DMS53 (cell line): ENCODE measurements at regions not wholly inside any gene's neighbourhood (a gene's known extent, or its start where the extent isn't known, plus 50 kb on each side); places are given as distances from the start of the nearest gene placed in this dataset.
A peak's percentile ranks its signal among the peaks of the same experiment; 100 is the strongest.

Experiments
- DNase-seq: peaks from one replicate; lab custom pipeline; 2025; lab: John Stamatoyannopoulos, UW

- no peak for DNase-seq
Observed at GRCh38 chr4:138756519-138756918, 259.1 kb upstream of the NOCT start.

GRCh38 chr4:138751309-138751708 lies 264.3 kb upstream of the NOCT start:
- no peak for DNase-seq

DNA sequence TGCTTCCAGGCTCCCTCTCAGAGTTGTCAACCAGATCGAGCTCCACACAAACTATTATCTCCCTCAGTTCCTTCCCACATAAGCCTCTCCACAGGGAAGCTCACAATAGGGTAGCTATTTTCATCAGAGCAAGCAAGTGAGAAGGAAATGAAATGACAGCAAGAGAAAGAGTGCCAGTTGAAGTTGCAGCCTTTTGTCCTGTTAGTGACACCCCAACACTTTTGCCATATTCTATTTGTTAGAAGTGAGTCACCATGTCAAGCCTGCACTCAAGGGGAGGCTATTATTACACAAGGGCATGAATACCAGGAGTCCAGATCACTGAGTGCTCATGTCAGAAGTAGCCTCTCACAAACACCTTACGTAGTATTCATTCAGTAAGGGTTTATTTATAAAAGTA lies 266.3 kb upstream of the NOCT start:
- DNase-seq, result peak; percentile 52

- DNase-seq, result peak; percentile 41
Observed at GRCh38 chr4:138741766-138742377, 273.7 kb upstream of the NOCT start.

- DNase-seq, result peak; percentile 29
Observed at GRCh38 chr4:138740816-138741745, 274.5 kb upstream of the NOCT start.

GRCh38 chr4:138736362-138736761 lies 279.2 kb upstream of the NOCT start:
- no peak for DNase-seq

DNA sequence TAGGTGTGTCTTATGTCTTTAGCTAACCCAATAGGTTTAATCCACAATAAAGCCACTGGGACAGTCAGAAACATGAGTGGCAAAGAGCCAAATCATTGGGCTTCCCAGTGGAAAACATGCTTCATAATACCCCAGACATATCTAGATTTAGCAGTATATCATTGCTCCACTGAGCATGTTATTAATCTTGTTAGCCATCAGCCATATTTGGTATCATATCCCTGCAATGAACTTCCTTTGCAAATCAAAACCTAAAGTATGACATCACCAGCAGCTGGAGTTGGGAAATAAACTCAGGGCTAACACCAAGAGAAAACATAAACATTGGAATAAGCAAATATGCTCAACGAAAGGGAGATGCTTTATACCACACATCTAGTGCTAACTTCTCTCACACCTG lies 280.8 kb upstream of the NOCT start:
- DNase-seq, result peak; percentile 68

DNA sequence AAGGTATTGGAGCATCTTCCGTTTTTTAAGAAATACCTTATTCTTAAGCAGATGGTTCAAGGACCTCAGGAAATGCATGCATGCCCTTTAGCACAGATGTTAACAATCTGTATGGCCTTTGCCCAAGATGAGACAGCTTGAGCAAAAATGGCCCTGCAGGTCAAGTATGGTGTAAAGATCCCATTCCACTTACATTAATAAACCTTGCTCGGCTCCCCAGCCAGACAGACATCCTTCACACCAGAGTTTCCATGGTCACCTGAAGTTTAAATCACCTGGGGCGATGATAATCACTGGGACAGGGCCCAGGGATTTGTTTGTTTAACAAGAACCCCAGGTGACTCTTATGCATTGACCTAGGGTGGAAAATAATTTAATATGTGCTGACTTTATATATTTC lies 287.0 kb upstream of the NOCT start:
- DNase-seq, result no peak

- DNase-seq, result no peak
Observed at GRCh38 chr4:138727731-138728130, 287.9 kb upstream of the NOCT start.

DNA sequence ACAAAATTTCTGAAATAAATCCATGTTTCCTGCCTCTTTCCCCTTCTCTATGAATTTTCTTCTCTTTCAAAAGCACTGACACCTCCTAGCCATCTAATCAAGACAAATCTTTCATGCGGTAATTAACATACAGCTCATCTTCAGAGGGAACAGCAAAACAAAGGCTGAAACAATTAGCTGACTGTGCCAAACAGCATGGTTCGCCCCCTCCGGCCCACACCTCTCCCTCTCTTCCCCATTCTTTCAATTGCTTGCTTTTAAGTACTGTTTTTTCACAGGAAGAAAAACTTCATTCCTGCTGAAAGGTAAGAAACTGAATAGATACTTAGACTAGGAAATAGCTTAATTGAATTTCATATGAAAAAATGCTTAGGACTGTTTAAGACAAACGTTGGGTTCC lies 291.1 kb upstream of the NOCT start:
- DNase-seq, result no peak

- no peak for DNase-seq
Observed at GRCh38 chr4:138716559-138717335, 298.8 kb upstream of the NOCT start.

DNA sequence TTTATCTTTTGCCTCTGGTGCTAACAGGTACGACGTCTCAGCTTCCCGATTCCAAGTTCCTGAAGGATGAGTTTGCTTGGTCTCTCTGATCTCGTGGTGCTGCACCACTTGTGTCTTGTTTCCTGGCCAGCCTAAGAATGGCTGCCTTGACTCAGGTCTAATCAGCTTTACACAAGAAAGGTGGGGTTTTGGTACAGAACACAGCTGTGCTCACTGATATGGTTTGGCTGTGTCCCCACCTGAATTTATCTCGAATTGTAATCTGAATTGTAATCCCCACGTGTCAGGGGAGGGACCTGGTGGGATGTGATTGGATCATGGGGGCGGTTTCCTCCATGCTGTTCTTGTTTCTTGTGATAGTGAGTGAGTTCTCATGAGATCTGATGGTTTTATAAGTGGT lies 305.3 kb upstream of the NOCT start:
- DNase-seq, result no peak

- DNase-seq, result no peak
Observed at GRCh38 chr4:138709859-138710258, 305.7 kb upstream of the NOCT start.

GRCh38 chr4:138707746-138708677 lies 307.6 kb upstream of the NOCT start:
- DNase-seq, result no peak

- DNase-seq, result no peak
Observed at GRCh38 chr4:138706201-138706600, 309.4 kb upstream of the NOCT start.

DNA sequence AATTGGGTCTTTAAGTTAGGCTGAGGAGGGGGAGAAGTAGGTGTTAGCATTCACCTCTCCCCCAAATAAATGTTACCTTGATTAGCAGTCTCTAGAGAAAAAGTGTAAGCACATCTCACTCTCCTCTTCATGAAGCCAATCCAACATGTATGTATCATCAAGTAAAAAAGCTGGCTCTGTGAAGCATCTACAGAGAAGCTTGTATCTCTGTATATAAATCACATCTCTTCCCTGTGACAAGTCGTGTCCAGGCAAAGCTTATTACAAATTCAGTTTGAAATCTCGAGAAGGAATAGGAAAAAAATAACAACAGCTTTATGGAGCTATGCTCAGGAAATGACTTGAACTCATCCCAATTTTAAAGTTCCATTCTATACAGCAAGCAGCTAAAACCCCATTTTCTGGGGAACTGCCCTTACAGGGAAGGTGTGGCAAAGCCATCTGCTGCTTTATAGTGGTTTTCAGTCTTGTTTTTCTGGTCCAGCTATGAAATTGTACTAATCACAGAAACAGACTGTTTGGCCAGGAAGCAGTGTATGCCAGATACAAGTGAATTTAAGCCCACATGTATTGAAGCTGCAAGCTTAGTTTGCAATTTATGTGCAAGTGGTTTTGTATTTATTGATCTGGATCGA lies 313.3 kb upstream of the NOCT start:
- no peak for DNase-seq

DNA sequence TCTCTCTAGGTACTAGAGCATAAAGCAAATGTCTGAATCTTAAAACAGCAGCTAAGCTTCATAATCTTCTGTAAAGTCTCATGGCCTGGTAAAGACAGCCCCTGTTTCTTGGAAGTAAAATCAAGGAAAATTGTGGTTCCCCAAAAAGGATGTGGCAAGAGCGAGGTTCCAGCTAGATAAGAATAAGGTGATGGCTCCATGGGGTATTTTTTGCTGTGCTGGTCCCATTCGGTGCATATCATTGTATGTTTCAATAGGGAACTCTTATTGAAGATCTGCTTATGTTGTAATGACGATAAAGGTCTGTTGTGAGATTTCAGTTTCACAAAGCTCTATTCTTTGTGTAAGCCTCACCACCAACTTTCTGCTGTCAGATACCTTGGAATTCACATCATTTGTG lies 316.9 kb upstream of the NOCT start:
- DNase-seq, result no peak

DNA sequence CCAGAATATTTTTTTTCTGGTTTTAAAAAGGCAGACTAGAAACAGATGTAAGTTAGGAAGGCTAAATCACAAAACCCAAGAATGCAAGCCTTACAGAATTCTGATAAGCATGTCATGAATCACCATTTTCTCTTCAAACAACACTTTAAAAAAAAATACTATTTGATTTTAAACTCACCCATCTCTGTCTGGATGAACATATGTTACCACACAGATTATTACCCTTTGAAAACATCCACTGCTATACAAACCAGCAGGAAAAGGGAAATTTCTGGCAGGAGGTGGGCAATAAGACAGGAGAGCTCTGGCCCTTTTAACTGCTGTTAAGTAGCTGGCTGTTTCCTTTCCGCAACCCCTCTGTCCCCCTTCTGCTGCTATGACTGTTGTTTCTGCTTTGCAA lies 317.7 kb upstream of the NOCT start:
- DNase-seq, result no peak

DNA sequence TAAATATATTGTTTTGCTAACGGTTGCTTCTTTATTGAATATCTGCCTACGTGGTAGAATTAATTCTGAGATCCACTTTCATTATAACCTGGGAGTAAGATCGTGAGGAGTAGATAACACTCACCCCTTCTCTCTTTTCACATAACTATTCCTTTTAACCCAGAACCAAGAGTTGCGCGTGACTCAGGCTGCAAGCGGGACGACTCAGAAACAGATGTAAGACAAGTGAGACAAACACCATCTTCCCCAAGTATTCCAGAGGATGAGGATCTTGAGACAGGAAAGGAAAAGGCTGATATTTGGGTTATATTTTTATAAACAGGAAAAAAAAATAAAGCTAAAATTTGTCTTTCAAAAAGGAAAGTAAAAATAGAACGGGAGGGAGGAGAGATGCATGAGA lies 318.8 kb upstream of the NOCT start:
- DNase-seq, result no peak

DNA sequence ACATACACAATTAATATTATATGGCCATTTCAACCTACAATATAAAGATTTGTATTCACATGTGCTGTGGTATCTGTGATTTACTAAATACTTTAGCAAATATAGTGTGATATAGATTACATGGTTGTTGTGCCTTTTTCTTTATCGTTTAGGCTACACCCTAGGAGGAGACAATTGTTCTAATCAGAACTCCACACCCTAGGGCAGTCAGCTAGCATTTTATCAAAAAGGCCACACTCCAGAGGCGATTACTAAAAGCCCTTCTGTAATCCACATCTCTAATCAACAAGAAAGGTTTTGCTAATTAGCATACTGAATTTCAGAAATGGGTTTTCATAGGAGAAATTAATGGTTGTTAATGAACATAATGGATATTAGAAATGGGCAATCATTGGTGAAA lies 319.5 kb upstream of the NOCT start:
- no peak for DNase-seq

DNA sequence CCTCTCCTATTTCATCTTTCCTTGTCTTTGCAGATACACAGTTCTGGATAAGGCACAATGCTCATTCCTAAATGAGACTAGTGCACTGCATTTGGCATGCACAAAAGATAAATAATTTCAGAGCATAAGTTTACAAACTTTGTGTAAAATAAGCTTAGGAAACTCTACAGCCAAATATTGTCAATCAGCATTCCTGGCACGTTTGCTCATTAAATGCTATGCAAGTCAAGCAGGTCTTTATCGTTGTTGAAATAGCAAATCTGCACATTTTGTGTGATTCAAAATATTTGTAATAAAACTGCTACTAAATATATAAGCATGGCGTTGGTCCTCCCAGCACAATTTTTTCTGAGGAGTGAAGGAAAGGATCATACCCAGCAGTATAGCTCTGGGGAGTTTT lies 322.1 kb upstream of the NOCT start:
- no peak for DNase-seq
